Smooth muscle cell (in vitro differentiated cells): ENCODE measurements at regions not wholly inside any gene's neighbourhood (a gene's known extent, or its start where the extent isn't known, plus 50 kb on each side); places are given as distances from the start of the nearest gene placed in this dataset.

Experiments used
- DNase-seq: peaks from one replicate; lab custom pipeline; 2025; ENCODE audit not compliant: unreplicated experiment; lab: John Stamatoyannopoulos, UW
- H2AFZ ChIP-seq: fragments of 200-600 bp; sonication (generic); 2 replicates; pipeline ENCODE4 v1.6.0; 2016; ENCODE audit warnings: antibody characterized with exemption, low read depth, mild to moderate bottlenecking
- H3F3A ChIP-seq: fragments of 200-600 bp; sonication (generic); 2 replicates; pipeline ENCODE4 v1.6.0; 2017; ENCODE audit warnings: antibody characterized with exemption, low read depth
- H3K27ac ChIP-seq: fragments of 200-600 bp; sonication (generic); 2 replicates; pipeline ENCODE4 v1.5.1; 2016; ENCODE audit warnings: low read depth, mild to moderate bottlenecking
- H3K27me3 ChIP-seq: fragments of 200-600 bp; sonication (generic); 2 replicates; pipeline ENCODE4 v1.6.1; 2016; ENCODE audit warnings: low read depth, mild to moderate bottlenecking
- H3K36me3 ChIP-seq: fragments of 200-600 bp; sonication (generic); 2 replicates; pipeline ENCODE4 v1.5.1; 2016; ENCODE audit warnings: low read depth
- H3K4me1 ChIP-seq: fragments of 200-600 bp; sonication (generic); 2 replicates; pipeline ENCODE4 v1.5.1; 2016; ENCODE audit warnings: low read depth
- H3K4me2 ChIP-seq: fragments of 200-600 bp; sonication (generic); 2 replicates; pipeline ENCODE4 v1.6.0; 2016; ENCODE audit warnings: mild to moderate bottlenecking
- H3K4me3 ChIP-seq: fragments of 200-600 bp; sonication (generic); 2 replicates; pipeline ENCODE4 v1.5.1; 2016; ENCODE audit warnings: mild to moderate bottlenecking
- H3K79me2 ChIP-seq: fragments of 200-600 bp; sonication (generic); 2 replicates; pipeline ENCODE4 v1.6.0; 2016; ENCODE audit warnings: low read depth, mild to moderate bottlenecking
- H3K9ac ChIP-seq: fragments of 200-600 bp; sonication (generic); 2 replicates; pipeline ENCODE4 v1.6.0; 2016; ENCODE audit warnings: low read depth
- H3K9me3 ChIP-seq: fragments of 200-600 bp; sonication (generic); replicated peaks from 2 replicates; pipeline ENCODE4 v1.5.1; 2016; ENCODE audit warnings: low read depth
- H4K20me1 ChIP-seq: fragments of 200-600 bp; sonication (generic); 2 replicates; pipeline ENCODE4 v1.6.0; 2016; ENCODE audit warnings: low read depth
- CTCF ChIP-seq: fragments of 200-600 bp; sonication (generic); IDR thresholded peaks from 2 replicates; pipeline ENCODE4 v1.5.1; 2017; ENCODE audit warnings: borderline replicate concordance, mild to moderate bottlenecking, antibody characterized with exemption; ENCODE audit not compliant: insufficient read depth, poor library complexity, severe bottlenecking
- WGBS: methylation state at CpG from one replicate; pipeline ENCODE4 v1.1.7; 2016; ENCODE audit warnings: low lambda C conversion rate; 5-methylcytosine and 5-hydroxymethylcytosine counted together

- no peak for DNase-seq
- Histone ChIP-seq H2AFZ (no peak overlapping the region), H3K4me3 (no peak overlapping the region), H4K20me1 (no peaks in the 10 kb centered on the region), H3K27me3 (no peaks in the 10 kb centered on the region), H3K4me1 (no peaks in the 10 kb centered on the region), H3K9ac (no peak overlapping the region), H3K79me2 (no peaks in the 10 kb centered on the region), H3K4me2 (no peak overlapping the region), H3K9me3 (no peaks in the 10 kb centered on the region), H3K27ac (no peak overlapping the region), H3K36me3 (no peaks in the 10 kb centered on the region), H3F3A (peaks cover 6% of the 10 kb centered on the region)
- WGBS, result 94% methylated on average over 3 of the region's 3 CpGs
- TF ChIP-seq CTCF, result no peak
These were observed 142.9 kb upstream of the KLF7 start for GRCh38 chr2:207308519-207309224.

GRCh38 chr2:207311316-207312005 lies 145.7 kb upstream of the KLF7 start:
- Histone ChIP-seq H3K4me2 (peak overlapping the region; percentile 25), H3K27me3 (no peaks in the 10 kb centered on the region), H3K9me3 (no peaks in the 10 kb centered on the region), H3K9ac (peak overlapping the region; percentile 26), H3K36me3 (no peaks in the 10 kb centered on the region), H4K20me1 (no peaks in the 10 kb centered on the region), H3K27ac (peak overlapping the region; percentile 73), H3K4me3 (no peak overlapping the region), H3K79me2 (no peaks in the 10 kb centered on the region), H3F3A (peaks cover 6% of the 10 kb centered on the region), H2AFZ (no peak overlapping the region), H3K4me1 (no peaks in the 10 kb centered on the region)
- WGBS, result 33% methylated on average over 4 of the region's 4 CpGs
- TF ChIP-seq CTCF, result peak; percentile 13
- no peak for DNase-seq

- Histone ChIP-seq H3K4me2 (no peak overlapping the region), H3K9me3 (no peaks in the 10 kb centered on the region)
These were observed 146.2 kb upstream of the KLF7 start for GRCh38 chr2:207312006-207312356.

More at GRCh38 chr2:207312006-207312356, 146.2 kb upstream of the KLF7 start:
- Histone ChIP-seq H3K4me1 (no peaks in the 10 kb centered on the region), H3K36me3 (no peaks in the 10 kb centered on the region), H3K4me3 (no peak overlapping the region), H3K27ac (peak overlapping the region; percentile 73), H3K79me2 (no peaks in the 10 kb centered on the region), H3F3A (peaks cover 6% of the 10 kb centered on the region), H4K20me1 (no peaks in the 10 kb centered on the region), H3K27me3 (no peaks in the 10 kb centered on the region), H3K9ac (peak overlapping the region; percentile 26), H2AFZ (no peak overlapping the region)
- no peak for TF ChIP-seq CTCF
- no peak for DNase-seq
